Peyer's patch (tissue), 4 donors: ENCODE measurements at regions not wholly inside any gene's neighbourhood (a gene's known extent, or its start where the extent isn't known, plus 50 kb on each side); places are given as distances from the start of the nearest gene placed in this dataset.

ENCODE experiments used
- CTCF ChIP-seq, 6 experiments: fragments of 450-650 bp in 4 of 6; fragments of 200-600 bp in 2 of 6; sonication (generic) in 1 of 6; IDR thresholded peaks; one replicate each; pipeline ENCODE4 v1.5.1; 2017 to 2019; ENCODE audit warnings: antibody characterized with exemption in 6 of 6, mild to moderate bottlenecking in 3 of 6, moderate library complexity in 1 of 6
- POLR2A ChIP-seq, 2 donors: fragments of 450-650 bp; IDR thresholded peaks; one replicate each; pipeline ENCODE4 v1.5.1; 2017; ENCODE audit warnings: antibody characterized with exemption in 2 of 2, mild to moderate bottlenecking in 2 of 2, moderate library complexity in 2 of 2

GRCh38 chr5:103890313-103890712 is 327.7 kb upstream of the NUDT12 start:
- TF ChIP-seq POLR2A (IDR thresholded peaks at IDR 0.05) (no peak), CTCF (IDR thresholded peaks at IDR 0.05) (no peak)
